ENCODE measurements at regions not wholly inside any gene's neighbourhood (a gene's known extent, or its start where the extent isn't known, plus 50 kb on each side); places are given as distances from the start of the nearest gene placed in this dataset.

DNA sequence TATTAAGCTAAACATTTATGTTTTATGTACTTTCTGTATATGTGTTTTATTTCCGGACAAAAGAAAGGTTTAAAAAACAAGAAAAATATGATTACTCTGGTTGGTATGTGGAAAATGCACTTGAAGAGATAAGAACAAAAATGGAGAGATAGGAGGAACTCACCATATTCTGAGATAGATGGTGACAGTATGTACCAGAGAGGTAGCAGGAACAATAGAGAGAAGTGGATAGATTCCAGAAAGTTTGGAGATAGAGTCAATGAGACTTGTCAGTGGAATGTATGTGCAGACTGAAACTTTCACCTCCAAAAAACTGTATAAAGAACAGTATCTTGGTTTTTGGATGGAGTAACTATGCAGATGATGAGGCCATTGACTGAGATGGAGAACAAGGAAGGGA is 105.6 kb upstream of the FSHR start:
- DNase-seq (ENCODE audit: low read depth in 2 of 2): no peak

DNA sequence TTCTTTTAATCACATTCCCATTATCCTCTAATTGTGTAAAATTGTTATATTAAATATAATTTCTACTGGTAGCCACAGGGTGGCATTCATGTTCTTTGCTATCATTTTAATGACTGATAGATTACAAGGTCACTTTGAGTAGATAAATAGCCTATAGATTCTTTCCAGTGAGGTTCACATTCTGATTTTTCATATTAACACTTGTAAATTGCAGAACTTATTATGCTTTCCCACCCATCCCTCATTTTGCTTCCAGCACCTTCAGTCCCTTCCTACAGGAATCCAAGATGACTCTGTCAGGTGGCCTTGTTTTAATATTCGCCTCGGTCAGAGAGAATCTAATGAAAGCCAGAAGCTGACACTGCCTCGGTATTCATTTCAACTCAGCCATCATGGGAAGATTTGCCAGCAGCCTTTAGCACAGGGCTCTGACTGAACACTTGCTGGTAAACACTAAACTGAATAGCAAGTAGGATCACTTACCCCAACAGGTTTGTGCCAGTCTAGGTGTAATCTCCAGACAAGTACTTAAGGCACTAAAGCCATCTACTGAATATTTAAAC is 101.2 kb upstream of the FSHR start:
- no peak for DNase-seq (ENCODE audit: low read depth in 2 of 2)

DNA sequence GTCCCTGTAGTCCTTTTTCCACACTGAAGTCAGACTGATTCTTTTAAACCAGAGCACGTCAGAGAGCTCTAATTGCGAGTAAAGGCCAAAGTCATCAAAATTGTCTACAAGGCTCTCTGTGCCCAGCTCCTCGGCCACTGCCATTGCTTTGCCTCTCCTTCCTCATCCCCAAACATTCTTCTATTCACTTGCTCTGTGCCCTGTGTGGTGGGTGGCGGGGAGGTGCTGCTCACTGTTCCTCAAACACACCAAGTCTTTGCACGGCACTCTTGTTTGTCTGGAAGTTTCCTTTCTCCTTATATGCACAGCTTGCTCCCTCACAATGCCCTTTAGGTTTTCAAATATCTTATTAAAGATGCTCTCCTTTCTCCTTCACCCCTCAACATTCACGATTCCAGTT is 100.1 kb upstream of the FSHR start:
- no peak for DNase-seq (ENCODE audit: low read depth in 2 of 2)

DNA sequence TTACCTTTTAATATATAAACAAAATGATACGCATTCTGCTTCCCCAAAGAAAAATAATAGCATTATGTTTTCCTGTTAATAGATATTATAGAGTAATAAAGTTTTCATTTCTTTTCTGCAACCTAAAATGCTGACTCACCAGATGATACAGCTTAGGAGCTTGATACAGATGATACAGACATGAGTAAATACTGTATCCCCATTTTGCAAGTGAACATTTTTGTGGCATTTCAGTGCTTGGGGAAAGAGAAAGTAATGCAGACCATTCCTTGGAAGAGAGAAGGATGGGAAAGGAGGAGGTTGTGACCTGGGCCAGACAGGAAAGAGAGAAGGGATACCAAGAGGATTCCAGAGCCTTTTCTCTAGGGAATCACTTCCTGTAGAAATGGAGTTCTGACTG is 97.5 kb upstream of the FSHR start:
- peak; percentile 83 to 86 for DNase-seq (ENCODE audit: low read depth in 2 of 2)

DNA sequence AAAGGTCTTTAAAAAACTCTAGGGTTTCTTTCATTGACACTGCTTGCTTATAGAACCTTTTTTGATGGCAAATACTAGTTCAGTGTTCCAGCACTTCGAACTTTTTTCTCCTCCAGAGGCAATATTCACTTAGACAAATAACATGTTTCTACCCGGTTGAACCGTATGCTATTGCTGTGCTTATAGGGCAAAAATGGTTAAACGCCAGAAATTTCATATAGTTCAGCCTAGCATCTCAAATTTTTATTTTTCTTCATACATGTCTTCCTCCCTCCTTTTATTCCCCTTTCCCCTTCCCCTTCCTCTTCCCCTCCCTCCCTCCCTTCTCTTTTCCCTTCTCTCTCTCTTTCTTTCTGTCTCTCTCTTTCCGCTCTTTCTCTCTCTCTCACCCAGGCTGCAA is 96.9 kb upstream of the FSHR start:
- DNase-seq (ENCODE audit: low read depth in 2 of 2): no peak

DNA sequence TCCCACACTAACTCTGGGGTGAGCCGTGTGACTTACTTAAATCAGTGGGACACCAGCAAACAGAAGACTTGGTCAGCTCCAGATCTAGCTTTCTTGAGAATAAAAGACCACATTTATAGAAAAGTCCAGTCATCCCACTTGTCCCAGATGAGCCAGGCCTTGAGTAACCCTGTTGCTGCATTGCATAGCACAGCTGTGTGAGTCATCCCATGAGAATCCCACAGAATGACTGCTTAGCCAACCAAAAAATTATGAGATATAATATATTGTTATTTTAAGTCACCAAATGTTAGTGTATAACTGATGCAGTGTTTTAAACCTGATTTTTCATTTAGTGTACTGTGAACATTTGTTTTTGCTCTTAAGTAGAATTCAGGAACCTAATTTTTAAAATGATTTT is 94.2 kb upstream of the FSHR start:
- DNase-seq (ENCODE audit: low read depth in 2 of 2): peak; percentile 94 to 95

DNA sequence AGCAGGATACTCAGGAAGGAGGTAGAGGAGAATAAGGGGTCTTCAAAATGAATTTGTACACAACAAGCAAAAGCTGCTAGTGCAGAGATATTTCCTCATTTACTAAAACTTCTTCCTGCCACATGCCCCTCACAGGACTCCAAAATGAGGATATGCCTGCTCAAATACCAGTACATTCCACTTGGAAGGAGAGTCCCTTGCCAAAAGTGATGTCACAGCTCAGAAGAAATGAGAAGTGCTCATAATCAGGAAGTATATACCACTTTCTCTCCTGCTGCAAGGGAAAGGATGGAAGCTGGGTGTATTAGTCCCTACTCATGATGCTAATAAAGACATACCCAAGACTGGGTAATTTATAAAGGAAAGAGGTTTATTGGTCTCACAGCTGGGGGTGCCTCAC is 87.7 kb upstream of the FSHR start:
- peak; percentile 38 to 39 for DNase-seq (ENCODE audit: low read depth in 2 of 2)

DNA sequence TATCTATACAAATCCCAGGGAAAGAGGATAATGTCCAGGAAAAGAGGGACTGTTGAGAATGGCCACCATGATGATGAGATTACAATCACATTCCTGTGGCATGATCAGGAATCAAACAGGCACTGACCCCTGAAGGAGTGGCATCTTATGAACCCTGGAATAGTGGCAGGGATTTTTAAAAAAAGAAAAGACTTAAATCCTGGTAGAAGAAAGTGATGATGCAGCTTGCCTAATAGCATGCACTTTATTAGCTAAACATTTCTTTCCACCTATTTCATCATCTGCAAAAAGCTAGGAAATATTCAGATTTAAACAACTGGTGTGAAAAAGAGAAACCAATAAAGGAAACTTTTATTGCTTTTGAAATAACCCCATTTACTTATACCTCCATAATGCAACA is 87.2 kb upstream of the FSHR start:
- DNase-seq (ENCODE audit: low read depth in 2 of 2): peak; percentile 46 to 52

DNA sequence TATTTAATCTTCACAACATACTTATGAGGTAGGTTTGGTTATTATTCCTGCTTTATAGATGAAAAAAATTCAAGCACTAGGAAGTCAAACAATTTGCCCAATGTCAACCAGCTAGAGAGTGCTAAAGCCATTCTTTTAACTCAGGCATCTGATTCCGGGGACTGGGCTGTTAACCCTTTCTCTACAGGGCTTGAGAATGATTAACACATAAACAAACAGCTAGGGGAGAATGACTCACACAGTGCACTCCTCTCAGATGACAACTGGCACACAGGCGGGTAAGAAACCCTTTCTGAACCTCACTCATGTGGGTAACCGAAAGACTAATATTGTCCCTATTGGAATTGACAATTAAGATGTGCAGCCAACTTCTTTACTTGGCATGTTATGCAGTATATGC is 86.3 kb upstream of the FSHR start:
- DNase-seq (ENCODE audit: low read depth in 2 of 2): no peak

DNA sequence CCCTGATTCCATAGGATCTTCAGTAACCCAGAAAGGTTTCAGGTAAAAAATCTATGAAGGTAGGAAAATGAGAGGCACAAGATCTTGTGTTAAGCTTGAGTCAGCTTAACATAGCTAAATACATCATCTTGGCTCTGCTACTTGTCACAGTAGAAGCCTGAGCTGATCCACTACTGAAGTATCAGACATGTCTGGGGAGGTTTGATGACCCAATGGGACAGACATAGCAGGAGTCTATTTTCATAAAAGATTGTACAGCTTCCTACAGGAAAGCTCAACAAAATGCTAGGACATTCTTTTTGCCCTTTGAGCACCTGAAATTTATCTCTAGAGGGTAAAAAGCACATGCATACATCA is 84.3 kb upstream of the FSHR start:
- no peak for DNase-seq (ENCODE audit: low read depth in 2 of 2)

DNA sequence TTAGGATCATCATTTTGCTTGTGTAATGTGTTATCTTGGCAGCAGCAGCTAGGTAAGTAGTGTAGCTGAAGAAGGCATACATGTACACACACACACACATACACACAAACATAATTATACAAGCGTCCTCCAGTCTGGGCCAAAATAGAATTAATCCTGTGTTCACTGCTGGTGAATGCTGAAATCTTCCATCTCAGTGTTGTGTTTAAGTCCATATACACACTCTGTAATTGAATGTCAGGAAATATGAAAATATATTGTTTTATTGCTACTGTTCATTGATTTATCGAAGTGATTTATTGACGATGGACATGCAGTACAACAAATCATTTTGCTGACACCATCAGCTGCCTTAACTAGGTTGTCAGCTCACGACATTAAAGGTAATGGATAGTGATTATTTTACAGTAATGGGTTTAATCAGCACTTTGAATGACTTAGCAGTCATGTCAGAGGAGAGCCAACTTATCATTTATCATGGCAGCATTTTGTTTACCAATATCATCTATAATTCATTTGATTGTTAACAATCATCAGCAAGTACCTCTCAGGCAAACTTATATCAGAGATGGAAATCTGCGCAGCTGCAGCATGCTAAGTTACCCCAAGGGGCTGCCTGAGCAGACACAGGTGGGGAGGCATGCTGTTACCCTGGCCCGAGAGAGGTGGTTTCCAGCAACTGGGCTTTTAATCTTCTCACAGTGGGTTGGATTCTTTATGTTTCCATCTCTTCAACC is 83.7 kb upstream of the FSHR start:
- no peak for DNase-seq (ENCODE audit: low read depth in 2 of 2)

DNA sequence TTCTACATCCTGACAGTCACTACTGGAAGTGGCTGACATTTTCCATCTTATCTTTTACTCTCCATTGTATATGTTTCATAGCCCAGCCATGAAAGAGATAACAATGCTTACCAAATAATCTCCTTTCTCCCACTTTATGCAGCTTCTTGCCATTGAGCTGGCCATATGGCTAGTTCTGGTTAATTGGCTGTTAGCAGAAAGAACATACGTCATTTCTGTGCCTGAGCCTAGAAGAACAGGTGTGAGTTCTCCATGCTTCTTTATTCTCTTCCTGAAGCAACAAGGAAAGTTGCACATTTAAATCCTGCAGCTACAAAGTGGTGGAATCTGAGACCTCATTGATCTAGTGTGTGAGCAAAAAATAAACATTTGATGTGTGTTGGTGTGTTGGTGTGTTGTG is 82.0 kb upstream of the FSHR start:
- DNase-seq (ENCODE audit: low read depth in 2 of 2): no peak

DNA sequence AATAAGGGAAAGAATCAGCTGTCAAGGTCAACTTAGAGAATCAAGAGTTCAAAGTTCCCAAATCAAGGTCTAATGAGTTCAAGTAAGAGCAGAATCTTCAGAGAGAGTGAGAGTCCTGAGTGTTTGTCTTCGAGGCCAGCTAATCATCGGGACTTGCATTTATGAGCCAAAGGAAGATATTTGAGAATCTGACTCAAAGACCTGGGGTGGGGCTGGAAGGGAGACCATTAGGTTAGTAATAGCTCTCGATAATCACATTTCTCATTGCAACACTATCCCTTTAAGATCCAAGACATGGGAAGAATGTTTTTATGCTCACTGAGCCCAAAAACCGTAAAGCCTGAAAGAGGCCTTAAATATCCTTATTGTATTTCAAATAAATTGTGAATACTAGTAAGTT is 72.0 kb upstream of the FSHR start:
- DNase-seq (ENCODE audit: low read depth in 2 of 2): no peak

DNA sequence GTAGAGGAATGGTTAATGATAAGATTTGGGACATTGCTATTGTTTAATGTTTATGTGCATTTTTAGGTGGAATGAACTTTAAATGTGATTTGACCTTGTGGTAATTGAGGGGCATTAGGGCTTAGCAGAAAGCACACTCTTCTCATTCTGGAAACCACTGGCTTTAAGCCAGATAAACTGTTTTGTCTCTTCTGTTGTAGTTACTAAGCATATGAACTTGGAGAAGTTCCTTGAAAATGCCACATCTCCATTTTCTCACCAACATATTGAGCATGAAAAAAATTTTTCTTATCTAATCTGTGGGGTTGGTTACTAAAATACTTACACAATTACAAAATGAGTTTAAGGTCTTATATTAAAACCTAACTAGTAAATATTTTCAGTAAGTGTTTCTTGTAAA is 70.8 kb upstream of the FSHR start:
- DNase-seq (ENCODE audit: low read depth in 2 of 2): peak in 1 of 2 experiments; percentile 0

DNA sequence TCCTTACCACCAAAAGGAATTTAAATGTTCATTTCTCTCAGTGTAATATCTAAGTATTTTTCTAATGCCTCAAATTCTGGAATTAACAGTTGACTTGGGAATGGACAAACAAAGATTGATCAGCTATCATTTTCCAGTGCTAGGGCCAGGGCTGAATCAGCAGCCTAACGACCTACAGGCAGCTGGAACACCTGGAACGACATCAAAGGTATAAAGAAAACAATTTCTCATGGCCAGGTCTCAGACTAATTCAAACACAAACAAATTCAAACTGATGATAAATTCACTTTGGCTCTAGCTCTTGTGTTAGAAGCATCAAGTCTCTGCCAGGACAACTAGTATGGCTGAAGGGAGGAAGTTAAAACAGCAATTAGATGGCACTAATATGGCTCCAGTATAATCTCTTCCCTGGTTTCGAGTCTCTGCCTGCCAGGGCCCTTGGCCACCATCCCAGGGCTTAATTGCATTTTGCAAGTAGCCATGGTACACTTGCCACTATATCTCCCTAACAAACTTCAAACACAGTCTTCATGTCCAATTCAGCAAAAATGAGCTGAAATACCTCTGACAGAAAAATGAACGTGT is 70.2 kb upstream of the FSHR start:
- DNase-seq (ENCODE audit: low read depth in 2 of 2): no peak

DNA sequence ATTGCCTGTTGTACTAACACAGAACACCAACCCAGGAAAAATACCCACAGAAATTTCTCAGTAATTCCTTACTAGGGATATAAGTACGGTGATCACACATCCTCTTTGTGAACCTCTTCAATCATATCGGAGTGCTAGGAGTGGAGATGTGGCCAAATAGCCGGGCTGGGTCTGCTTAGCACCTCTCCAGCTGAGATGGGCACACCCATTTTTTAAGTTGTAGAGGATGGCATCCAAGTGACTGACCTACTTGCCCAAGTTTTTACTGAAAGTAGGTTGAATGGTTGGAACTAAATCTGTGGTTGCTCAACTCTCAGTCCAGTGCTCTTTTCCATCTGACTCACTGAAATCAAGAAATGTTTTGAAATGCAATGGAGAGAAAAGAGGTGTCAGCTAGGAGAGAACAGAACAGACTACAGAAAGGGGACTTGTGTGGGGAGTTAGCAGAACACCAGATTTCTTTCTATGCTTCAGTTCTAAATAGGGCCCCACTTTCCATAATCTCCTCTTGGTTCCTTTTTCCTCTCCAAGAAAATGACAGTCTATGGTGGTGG is 68.7 kb upstream of the FSHR start:
- DNase-seq (ENCODE audit: low read depth in 2 of 2): no peak

DNA sequence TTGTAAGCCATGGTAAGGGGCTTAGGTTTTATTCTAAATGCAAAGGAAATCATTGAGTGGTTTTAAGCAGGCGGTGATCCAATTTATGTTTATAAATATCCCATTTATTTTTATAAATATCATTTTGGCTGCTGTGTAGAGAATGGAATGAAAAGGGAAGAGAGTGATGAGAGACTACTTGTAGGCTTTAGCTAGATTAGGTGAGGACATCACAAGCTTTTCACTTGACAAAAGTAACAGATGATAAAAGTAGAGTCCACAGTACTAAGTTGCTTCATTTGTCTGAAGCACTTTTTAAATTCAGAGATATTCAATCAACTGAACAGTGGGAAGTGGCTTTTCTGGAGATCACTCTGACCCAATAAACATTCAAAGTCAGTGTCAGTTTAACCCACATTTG is 65.4 kb upstream of the FSHR start:
- DNase-seq (ENCODE audit: low read depth in 2 of 2): no peak

DNA sequence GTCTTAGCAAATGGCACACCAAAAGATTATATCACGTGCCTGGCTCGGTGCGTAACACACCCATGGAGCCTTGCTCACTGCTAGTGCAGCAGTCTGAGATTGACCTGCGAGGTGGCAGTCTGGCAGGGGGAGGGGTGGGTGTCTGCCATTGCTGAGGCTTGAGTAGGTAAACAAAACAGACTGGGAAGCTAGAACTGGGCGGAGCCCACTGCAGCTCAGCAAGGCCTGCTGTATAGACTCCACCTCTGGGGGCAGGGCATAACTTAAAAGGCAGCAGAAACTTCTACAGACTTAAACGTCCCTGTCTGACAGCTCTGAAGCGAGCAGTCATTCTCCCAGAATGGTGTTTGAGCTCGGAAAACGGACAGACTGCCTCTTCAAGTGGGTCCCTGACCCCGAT is 55.9 kb upstream of the FSHR start:
- DNase-seq (ENCODE audit: low read depth in 2 of 2): no peak

DNA sequence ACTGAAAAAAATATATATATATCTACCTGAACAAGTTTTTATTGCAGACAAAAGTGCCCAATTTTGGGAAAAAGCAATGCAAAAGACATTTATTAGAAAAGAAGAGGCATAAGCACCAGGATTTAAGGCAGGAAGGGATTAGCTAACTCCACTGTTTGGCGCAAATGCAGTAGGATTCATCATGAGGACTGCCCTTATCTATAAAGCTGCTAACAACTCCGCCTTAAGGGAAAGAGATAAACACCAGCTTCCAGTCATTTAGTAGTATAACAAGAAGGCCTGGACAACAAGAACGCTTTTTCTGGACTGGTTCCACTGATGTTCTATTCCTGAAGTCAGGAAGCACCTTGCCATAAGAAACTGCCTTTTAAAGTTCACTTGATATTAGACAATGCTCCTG is 52.9 kb upstream of the FSHR start:
- DNase-seq (ENCODE audit: low read depth in 2 of 2): no peak
